SKM-1 (cell line): ENCODE measurements at regions not wholly inside any gene's neighbourhood (a gene's known extent, or its start where the extent isn't known, plus 50 kb on each side); places are given as distances from the start of the nearest gene placed in this dataset.

Source experiments
- DNase-seq: peaks from one replicate; lab custom pipeline; 2025; ENCODE audit not compliant: unreplicated experiment; lab: John Stamatoyannopoulos, UW

DNA sequence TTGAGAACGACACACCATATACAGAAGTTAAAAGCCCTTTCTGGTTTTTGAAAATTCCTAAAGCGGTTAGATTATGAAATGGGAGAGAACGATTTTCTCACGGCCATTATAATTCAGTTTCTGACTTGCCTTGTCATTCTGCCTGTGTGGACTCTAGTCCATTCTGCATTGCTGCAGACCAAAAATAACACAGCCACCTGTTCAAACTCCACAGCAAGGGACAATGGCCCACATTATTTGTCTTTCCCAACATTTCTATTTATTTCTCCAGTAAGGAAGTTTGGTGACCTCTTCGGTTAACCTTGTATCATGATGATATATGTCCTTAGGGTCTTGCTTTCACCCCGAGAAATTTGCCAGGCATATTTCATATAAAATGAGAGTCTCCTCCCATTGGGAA, 497.7 kb downstream of the BRINP1 start:
- no peak for DNase-seq

DNA sequence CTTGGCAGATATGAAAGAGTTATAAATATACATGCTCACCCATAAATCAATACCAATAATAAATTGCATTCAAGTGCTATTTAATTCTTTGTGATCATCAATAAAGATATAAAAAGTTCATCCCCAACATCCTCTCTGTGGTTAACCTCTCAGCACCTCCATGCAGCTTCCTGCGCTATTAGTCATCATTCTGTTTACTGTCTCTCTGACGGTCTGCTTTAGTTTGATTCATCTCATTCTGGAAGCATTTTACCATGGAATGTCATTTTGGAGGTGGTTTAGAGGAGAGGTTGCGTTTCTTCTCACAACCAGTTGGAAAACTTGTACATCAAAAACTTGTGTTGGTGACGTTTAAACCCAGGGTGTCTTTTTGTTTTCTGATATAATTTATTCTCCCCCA, 486.6 kb downstream of the BRINP1 start:
- no peak for DNase-seq

DNA sequence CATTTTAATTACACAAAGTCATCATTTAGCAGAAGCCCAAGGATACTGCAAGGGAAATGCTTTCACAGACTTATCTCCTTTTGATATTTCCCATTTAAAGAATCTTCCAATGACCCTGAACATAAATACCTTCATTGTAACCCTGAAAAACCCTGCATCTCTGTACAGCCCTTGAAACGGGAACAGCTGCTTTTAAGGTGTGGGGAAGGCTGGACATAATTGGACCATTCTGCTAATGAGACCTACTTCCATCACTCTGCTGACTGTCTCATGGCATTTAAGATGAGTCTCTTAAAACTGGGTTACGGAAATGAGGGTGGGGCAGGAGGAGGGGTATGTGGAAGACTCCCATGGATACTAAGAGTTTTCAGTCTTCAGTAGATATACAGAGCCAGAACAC, 485.8 kb downstream of the BRINP1 start:
- DNase-seq, result no peak

DNA sequence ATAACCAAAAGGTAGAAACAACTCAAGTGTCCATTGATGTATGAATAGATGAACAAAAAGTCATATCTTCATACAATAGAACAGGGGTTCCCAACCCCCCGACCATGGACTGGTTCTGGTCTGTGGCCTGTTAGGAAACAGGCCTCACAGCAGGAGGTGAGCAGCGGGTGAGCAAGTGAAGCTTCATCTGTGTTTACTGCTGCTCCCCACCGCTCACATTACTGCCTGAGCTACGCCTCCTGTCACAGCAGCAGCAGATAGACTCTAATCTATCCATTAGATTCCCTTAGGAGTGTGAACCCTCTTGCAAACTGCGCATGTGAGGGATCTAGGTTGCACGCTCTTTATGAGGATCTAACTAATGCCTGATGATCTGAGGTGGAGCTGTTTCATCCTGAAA, 478.0 kb downstream of the BRINP1 start:
- DNase-seq, result no peak

DNA sequence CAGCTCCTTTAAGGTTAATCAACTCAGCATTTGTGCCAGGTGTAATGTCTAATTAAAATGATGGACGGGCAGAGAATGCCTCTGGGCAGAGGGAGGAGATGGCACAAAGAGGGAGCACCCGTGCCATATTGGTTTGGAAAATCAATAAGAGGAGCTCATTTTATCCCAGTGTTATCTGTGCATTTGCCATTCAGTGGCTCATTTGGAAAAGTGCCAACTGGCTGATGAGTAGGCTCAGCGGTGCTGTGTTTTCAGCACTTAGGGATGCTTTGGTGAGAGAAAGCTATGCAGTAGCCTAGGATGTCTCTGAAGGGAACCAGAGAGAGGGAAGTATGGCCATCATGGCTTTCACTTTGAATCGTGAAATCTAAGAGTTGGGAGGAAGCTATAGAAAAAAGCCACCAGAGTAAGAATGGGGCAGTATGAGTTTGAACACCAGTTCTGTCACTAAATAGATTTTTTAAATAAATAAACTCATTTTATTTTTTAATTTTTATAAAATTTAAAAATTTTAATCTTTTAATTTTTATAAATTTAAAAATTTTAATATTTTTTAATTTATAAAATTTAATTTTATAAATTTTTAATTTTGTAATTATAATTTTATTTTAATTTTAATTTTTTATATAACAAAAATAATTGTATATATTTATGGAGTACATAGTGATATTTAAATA, 472.8 kb downstream of the BRINP1 start:
- no peak for DNase-seq

DNA sequence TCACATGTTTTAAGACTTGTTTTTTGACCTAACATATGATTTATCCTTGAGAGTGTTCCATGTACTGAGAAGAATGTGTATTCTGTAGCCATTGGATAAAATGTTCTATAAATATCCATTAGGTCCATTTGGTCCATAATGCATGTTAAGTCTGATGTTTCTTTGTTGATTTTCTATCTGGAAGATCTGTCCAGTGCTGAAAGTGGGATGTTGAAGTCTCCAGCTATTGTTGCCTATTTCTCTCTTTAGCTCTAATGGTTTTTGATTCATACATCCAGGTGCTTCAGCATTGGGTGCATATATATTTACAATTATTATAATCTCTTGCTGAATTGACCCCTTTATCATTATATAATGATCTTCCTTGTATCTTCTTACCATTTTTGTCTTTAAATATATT, 451.1 kb downstream of the BRINP1 start:
- no peak for DNase-seq

DNA sequence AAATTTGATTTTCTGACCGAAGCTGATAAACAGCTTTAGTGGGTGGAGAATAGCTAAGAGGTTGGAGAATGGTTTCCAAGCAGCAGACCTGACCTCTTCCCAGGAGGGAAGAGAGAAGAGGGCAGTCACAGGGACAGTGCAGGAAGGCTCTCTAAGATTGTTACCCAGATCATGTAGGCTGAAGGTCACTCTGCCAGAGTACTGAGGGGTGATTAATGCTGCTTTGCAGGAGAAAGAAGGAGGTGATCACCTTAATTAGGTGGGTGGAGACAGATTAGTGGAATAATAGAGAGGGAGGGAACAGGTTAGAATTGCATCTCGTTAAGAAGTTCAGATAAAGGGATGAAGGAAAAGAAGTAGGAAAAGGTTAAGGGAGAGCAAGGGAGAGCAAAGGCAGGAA, 440.5 kb downstream of the BRINP1 start:
- no peak for DNase-seq

DNA sequence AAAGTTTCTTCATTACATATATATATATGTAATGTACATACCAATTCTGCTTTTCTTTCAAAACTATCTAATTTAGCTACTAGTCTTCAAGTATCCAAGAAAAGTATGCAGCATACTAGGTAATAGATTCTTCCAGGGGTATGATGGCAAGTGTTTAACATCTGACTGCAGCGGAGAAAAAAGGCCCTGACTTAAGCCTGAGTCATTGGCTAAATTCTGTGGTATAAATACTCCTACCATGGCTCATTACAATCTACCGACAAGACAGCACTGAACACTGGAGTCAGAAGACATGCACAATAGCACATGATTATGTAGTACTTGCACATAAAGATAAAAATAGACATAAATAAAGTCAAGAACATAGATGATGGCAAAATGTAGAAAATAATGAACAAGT, 439.9 kb downstream of the BRINP1 start:
- no peak for DNase-seq

DNA sequence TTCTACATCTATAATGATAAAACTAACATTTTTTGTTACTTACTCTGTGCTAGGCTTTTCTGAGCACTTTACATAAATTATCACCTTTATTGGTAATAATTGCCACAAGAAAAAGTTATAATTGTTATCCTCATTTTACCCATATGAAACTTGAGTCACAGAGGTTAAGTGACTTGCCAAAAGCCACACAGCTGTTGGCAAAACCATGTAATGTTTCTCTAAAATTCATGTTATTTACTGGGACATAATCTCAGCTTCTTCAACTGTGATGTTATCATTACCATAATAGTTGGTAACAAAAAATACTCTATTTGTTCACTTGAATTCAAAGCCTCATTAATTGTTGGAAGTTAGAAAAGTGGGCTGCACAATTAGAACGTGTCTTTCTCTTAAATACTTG, 437.3 kb downstream of the BRINP1 start:
- DNase-seq, result no peak

DNA sequence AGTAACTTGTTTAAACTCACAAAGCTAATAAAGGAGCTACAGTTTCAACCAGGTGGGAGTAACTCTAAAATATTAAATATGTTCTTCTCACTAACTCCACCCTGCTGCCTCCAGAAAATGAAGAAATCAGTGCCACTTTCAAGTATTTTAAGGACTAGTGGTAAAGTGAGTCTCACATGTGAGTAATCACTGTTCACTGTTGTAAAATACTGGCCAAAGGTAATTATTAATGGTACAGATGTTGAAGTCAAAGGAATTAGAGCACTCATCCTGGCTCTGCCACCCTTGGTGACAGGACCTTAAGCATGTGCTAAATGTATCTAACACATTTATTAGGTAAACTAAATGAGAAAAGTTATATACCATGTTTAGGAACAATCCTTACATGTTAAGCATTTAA, 430.7 kb downstream of the BRINP1 start:
- DNase-seq, result no peak

DNA sequence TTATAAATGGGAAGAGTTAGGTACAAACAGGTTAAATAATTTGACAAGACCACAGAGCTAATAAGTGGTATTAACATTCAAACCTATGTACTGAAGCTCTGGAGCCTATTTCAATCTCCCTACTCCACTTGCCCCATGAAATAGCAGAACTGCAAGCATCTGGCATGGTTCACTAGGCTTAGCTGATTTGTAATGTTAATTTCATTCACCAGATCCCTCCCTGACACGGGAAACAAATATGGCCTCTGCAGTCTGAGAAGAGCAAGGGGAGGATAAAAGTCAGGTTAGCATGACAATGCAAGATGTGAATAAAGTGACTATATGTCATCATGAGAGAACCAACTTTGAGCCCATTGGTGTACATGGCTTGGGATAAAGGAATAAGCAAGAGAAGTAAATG, 428.8 kb downstream of the BRINP1 start:
- DNase-seq, result no peak

DNA sequence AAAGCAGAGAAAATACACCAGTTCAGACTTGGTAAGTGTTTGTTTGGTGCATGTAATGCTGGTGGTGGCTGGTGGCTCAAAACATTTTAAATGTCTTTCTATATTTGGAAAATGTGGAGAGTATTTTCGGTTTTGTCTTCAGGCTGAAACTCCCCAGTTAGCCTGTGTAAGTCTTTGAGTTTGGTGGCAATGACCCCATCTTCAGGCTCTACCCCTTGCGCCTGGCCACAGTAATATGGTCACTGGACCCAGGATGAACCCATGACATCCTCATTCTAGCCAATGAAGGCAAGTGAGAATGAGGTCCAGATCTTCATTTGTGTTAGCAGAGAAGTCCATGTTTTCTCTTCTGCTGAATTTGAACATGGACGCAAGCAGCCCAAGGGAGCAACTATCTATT, 422.6 kb downstream of the BRINP1 start:
- no peak for DNase-seq

DNA sequence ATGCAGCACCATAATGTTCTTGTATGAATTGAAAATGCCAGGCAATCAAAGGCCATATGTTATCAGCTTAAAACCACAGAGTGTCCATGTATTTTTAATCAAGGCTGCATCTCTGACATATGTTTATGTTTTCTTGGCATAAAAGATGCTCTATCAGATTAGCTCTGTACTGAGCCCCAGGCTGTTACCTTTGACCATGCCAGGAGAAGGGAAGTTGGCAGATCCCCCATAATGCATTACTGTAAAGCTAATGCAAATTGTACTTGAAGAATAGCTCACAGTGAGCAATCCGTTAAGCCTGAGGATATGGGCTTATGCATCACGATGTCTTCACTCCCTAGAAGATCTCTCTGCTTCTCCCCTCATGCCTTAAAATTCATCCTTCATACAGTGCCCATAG, 414.4 kb downstream of the BRINP1 start:
- no peak for DNase-seq

DNA sequence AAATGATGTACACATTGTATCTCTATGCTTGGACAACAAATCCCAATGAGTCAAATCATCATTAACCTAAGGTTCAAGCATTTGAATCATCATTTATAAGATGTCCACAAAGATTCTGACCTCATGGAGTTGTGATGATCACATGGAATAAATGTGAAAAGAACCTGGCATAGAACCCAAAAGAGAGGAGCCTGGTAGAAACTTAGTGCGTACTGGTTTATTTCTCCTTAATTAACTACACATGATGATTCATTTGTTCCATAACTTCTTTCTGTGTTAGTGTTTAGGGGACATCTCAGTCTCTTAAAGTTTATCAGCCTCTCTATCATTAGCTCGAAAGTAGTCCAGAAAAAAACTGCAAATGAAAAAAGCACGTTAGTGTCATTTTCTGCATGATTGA, 411.6 kb downstream of the BRINP1 start:
- DNase-seq, result no peak

DNA sequence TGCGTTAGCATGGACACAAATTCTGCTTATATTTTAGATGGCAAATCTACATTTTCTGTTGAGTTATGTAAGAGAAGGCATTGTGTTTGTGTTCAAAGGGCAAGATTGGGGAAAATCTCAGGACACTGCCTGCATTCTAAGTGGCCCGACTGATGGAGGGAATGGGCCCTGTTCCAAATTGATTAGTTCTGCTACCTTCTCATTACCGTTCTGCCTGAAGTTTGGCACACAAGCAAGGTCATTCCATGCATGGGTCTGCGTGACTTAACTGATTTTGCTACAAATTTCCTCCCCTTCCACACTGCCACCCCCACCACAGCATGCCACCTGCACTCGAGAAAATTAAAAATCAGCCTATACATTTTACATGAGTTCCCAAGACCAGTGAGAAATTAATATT, 409.9 kb downstream of the BRINP1 start:
- DNase-seq, result no peak

DNA sequence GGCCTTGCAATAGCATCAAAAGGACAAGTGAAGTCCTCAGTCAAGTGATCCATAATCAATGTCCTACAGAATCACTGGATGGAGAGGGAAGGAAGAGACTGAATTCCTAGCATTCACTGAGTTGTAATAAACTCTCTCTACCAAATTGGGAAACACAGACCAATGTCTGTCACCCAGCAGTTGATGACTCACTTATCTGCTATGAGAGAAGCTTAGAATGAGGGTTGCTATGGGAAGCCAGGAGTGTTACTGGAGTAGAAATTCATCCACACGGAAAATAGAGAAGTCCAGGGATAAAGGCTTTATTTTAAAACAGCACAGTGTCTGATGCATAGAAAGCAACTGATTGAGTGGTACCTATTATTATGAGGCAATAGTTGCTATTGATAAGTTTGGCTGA, 407.4 kb downstream of the BRINP1 start:
- no peak for DNase-seq

DNA sequence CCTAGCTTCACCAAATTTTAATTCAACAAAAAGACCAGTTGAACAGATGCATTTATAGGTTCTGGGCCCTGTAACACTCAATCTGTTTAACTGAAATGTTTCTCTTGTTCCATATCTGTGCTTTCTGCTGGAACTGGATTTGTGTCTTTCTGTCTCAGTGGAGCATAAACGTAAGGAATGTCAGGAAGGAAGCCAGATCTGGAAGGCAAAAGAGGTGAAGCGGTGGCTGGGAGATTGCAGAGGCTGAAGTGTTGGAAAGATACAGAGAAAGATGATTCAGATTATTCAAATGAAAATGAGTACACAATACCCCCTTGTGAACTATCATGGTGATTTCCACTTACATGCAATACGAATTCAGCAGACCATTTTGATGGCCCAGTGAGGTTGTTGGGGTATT, 406.8 kb downstream of the BRINP1 start:
- no peak for DNase-seq

DNA sequence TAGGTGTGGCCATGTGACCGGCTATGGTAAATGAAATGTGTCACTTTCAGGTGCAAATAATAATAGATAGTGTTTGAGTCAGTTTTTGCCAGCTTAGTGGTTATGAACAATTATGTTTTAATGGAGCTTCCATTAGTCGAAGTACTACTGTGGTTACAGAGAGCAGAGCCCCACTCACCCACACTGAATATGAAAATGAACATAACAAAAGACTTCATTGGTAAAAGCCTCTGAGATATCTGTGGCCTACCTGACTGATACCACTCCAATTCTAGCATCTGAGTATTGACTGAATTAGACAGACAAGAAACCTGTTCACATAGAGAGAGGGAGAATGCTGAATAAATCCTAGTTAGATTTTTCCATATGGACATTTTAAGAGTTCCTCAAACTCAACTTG, 405.6 kb downstream of the BRINP1 start:
- no peak for DNase-seq

DNA sequence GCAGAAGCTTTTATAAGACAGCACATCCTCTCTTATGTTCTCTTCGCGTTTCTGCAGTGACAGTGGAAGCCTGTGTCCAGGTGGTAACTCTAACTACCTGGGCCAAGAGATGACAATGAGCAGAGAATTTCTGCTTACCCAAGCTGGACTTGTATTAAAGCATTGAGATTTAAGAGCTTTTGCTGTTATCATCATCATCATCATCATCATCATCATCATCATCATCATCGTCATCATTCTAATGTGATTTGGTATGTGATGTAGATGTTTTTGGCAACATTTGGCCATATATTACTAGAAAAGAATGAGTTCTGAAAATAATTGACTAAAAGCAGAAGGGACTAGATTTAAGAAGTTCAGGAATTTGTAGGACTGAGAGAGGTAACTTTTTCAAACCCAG, 401.3 kb downstream of the BRINP1 start:
- no peak for DNase-seq

DNA sequence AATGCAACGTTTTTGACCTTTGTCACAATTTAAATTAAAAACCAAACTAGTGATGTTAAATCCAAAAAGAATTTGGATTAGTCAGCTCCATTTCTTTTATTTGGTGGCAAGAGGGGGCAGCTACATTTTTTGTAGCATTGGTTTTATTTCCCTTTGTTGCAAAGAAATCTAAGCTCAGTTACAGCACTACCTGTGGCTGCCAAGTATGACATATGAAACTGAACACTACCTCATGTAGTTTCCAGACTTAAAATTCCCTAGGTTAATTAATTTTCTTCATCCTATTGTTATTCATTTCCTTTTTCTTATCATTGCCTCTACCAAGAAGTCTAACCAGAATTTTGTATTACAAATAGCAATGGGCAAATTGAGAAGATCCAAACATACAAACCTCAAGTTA, 393.5 kb downstream of the BRINP1 start:
- no peak for DNase-seq

DNA sequence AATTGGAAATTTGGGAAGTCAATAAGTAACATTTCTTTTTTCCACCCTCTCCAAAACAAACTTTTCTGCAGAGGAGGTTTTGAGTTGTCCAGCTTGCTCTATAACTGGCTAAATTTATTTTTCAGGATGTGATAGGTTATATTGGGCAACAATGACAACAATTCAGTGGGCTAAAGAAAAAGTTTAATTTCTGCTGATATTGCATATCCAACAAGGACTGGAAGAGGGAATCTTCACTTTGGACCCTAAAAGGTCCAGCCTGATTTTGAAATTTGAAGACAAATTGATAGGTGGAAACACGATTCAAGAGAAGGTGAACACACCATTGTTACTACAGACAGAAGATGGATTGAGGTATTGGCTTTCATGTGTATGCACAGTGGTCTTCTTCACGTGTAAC, 393.1 kb downstream of the BRINP1 start:
- DNase-seq, result no peak

DNA sequence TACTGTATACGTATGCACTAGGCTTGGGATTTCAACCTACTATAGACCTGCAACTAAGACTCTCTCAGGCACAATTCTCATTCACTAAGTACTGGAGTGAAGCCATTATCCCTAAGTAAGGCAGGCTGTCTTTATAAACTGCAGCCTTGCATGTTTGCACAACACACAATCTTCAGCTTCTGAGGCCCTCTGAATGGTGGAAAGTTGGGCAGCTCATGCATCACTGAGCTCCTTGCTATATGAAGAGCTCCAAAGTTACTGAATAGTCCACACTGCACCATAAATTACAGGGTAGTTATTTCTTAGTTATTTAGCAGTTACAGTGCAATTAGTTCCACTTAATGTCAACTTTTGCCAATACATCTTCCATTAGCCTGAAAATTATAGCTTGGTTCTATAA, 384.6 kb downstream of the BRINP1 start:
- DNase-seq, result no peak

DNA sequence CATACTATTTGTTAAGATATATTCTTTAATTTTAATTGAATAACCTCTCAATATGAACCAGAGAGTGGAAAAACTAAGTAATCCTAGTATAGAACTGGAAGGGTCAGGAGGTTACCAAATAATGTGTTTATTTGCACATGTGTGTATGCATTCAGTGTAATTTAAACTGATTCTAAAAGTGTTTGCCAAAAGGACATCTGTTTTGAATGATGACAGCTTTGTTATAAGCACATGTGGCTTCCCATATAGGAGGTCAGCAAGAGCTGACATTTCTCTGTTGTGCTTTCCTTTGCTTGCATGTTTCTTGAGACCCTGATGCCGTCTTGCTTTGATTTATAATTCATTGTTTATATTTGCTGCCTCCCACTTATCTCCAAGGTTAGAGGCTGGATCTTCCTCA, 383.4 kb downstream of the BRINP1 start:
- DNase-seq, result no peak

DNA sequence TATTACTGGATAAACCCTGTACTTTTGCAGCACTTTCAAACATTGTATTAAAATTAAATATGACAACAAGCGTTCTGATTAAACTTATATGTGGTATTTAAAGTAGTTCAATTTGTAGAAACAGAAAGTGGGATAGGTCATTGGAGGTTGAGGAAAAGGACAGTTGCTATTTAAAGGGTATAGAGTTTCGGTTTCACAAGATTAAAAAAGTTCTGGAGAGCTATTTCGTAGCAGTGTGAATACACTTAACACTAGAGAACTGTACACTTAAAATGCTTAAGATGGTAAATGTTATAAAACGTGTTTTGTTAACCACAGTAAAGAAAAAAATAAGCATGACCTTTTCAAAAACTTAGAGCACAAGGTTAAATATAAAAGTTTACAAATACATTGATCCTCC, 382.1 kb downstream of the BRINP1 start:
- no peak for DNase-seq
